HG02970 (cell line): ENCODE measurements at regions not wholly inside any gene's neighbourhood (a gene's known extent, or its start where the extent isn't known, plus 50 kb on each side); places are given as distances from the start of the nearest gene placed in this dataset.

Experiments used
- ATAC-seq: cut with Tn5 transposase; IDR thresholded peaks from one replicate; pipeline ENCODE4 v1.9.1; 2021; ENCODE audit warnings: mild to moderate bottlenecking, moderate library complexity, moderate number of reproducible peaks; ENCODE audit not compliant: unreplicated experiment, low FRiP score

GRCh38 chr2:6475155-6475940, 390.4 kb downstream of the CMPK2 start:
- no peak for ATAC-seq

GRCh38 chr2:6480514-6480913, 385.2 kb downstream of the CMPK2 start:
- ATAC-seq, result no peak

- ATAC-seq, result no peak
These were observed 383.5 kb downstream of the CMPK2 start for GRCh38 chr2:6482256-6482655.

GRCh38 chr2:6487765-6488164, 377.9 kb downstream of the CMPK2 start:
- ATAC-seq, result no peak

- no peak for ATAC-seq
These were observed 373.1 kb downstream of the CMPK2 start for GRCh38 chr2:6492573-6492972.

GRCh38 chr2:6493266-6493665, 372.4 kb downstream of the CMPK2 start:
- no peak for ATAC-seq

- ATAC-seq, result no peak
These were observed 372.0 kb downstream of the CMPK2 start for GRCh38 chr2:6493669-6494068.

- no peak for ATAC-seq
These were observed 370.2 kb downstream of the CMPK2 start for GRCh38 chr2:6495466-6495865.

- no peak for ATAC-seq
These were observed 369.3 kb downstream of the CMPK2 start for GRCh38 chr2:6496376-6496775.

GRCh38 chr2:6497048-6497447, 368.7 kb downstream of the CMPK2 start:
- no peak for ATAC-seq

GRCh38 chr2:6498841-6499240, 366.9 kb downstream of the CMPK2 start:
- ATAC-seq, result no peak

GRCh38 chr2:6499691-6500090, 366.0 kb downstream of the CMPK2 start:
- ATAC-seq, result no peak

GRCh38 chr2:6506361-6506794, 359.3 kb downstream of the CMPK2 start:
- ATAC-seq, result no peak

- no peak for ATAC-seq
These were observed 358.8 kb downstream of the CMPK2 start for GRCh38 chr2:6506859-6507258.

- no peak for ATAC-seq
These were observed 355.2 kb downstream of the CMPK2 start for GRCh38 chr2:6510532-6510931.

- no peak for ATAC-seq
These were observed 353.1 kb downstream of the CMPK2 start for GRCh38 chr2:6512589-6512988.

GRCh38 chr2:6516674-6517073, 349.0 kb downstream of the CMPK2 start:
- ATAC-seq, result no peak

- no peak for ATAC-seq
These were observed 347.3 kb downstream of the CMPK2 start for GRCh38 chr2:6518361-6518760.

GRCh38 chr2:6523476-6523875, 342.2 kb downstream of the CMPK2 start:
- no peak for ATAC-seq

GRCh38 chr2:6524691-6525474, 340.8 kb downstream of the CMPK2 start:
- no peak for ATAC-seq

- ATAC-seq, result no peak
These were observed 340.2 kb downstream of the CMPK2 start for GRCh38 chr2:6525475-6525964.
